ENCODE measurements at regions not wholly inside any gene's neighbourhood (a gene's known extent, or its start where the extent isn't known, plus 50 kb on each side); places are given as distances from the start of the nearest gene placed in this dataset.

DNA sequence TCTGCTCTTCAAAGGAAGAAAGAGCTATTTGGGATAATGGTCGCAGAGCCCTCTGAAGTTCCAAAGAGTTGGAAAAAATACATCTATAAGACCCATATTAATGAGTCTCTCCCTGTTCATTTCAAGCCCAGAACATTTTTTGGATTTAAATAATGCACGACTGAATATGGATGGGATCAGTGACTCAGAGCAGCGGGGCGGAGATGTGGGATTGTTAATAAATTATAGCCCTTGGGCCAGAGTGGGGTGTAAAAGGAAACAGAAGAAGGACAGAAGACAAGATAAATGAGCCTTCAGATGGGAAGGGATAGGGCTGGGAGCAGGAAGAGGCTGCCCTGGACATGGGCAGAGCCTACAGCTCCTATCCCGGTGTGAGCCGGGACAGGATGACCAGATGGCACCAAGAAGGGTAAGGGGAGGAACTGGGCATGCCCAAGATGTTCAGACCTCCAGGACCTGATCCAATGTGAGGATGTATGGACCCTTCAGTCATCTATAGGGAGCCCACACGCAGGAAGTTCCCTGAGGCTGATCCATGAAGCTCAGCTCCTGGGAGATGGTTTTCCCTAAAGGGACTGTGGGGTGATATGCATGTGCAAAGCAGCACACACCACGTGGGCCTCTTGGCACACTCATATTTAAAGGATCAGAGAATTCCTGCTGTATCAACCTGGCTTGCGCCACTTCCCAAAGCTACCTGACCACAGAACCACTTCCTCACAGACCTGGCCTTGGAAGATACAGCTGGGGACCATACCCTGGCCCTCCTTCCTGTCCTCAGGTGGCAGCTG lies 96.1 kb upstream of the PLXNA4 start:
- DNase-seq: no peak

- DNase-seq: no peak
These were observed 90.5 kb upstream of the PLXNA4 start for GRCh38 chr7:132666774-132667172.

- no peak for DNase-seq
These were observed 90.0 kb upstream of the PLXNA4 start for GRCh38 chr7:132666071-132666773.

- DNase-seq: peak in 1 of 51 donors; percentile 7
These were observed 80.8 kb upstream of the PLXNA4 start for GRCh38 chr7:132656846-132657776.

DNA sequence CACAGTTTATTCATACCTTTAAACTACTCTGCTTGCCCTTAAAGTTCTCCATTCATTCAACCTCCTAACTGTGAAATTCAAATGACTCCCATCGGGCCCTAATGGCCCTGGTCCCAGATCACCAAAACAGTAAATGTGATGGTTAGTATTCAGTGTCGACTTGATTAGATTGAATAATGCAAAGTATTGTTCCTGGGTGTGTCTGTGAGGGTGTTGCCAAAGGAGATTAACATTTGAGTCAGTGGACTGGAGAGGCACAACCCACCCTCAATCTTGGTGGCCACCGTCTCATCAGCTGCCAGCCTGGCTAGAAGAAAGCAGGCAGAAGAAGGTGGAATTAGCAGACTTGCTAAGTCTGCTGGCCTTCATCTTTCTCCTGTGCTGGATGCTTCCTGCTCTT lies 80.1 kb upstream of the PLXNA4 start:
- no peak for DNase-seq

DNA sequence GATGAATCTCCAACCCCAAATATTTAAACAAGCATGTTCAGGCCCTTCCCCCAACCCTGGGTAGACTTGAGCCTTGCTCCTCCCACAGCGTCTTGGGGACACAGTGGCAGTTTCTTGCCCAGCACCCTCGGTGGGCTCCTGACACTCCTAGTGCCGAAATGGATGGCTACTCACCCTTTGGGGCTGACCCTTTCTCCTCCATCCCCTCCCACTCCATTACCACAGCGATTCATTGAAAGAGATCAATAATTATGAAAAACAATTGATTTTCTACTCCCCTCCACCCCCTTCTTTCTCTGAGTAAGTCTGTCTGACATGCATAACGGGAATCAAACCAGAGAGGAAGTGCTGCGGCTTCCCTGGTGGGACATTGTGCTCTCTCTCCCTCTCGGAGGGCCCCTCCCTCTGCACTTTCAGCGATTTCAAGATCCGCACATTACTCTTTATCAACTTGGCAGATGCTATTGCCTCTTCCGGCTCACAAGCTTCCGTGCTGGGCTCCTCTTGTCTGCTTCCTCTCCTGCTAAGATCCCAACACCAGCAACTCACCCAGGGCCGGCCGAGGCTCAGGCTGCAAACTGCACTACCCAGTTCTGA lies 79.0 kb upstream of the PLXNA4 start:
- peak in 22 of 51 donors; percentile 2 to 38 (median 9) for DNase-seq

DNA sequence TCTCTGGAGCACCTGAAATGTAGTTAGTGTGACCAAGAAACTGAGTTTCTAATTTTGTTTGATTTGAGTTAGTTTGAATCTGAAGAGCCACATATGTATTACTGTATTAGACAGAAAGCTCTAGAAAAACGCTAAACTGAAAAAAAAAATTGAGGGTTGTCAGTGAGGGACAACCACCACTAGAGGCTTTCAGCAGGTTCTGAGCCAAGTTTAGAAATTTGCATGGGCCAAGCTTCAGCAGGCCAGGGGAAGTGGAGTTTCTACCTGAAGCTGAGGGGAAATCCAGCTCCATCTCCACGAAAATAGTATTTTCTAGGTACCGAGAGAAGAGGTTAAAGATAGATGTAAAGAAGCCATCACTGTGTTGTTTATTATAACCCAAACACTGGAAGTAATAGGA lies 77.9 kb upstream of the PLXNA4 start:
- DNase-seq: no peak

- DNase-seq: no peak
These were observed 77.2 kb upstream of the PLXNA4 start for GRCh38 chr7:132653366-132653930.

GRCh38 chr7:132652507-132652906 lies 76.2 kb upstream of the PLXNA4 start:
- no peak for DNase-seq

DNA sequence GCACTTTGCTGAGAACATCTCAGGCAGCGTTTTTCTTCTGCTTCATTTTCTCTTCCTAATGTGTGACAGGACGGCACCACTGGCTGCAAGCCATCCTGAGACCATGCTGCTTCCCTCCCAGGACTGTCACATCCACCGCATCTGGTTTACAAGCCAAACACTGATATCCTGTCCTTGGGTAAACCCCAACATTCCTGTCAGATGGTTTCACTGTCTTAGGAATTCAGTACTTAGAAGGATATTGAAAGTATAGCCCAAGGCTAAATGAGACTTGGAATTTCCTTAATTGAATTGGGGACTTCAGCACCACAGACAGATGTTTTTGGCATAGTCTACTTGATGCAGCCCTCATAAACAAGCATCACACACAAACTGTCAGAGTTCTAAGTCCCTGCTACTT lies 74.2 kb upstream of the PLXNA4 start:
- DNase-seq: no peak

- DNase-seq: no peak
These were observed 71.0 kb upstream of the PLXNA4 start for GRCh38 chr7:132647311-132647710.

- no peak for DNase-seq
These were observed 69.8 kb upstream of the PLXNA4 start for GRCh38 chr7:132646052-132646451.

DNA sequence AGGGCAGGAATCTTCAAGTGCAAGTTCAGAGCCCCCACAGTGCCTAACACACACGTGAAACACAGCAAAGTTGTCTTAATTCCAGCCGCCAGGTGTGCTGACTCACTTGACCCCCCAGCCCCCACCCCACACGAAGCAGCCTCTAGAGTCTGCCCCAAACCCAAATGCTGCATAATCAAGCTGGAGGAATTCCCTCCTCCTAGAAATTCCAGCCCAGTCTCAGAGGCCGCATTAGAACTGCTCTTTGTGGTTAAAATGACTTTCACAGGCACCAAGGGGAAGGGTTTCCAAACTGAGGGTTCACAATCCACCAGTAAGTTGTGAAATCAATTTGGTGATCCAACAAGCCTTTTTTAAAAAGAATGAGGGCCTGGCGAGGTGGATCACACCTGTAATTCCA lies 67.0 kb upstream of the PLXNA4 start:
- DNase-seq: no peak

- no peak for DNase-seq
These were observed 65.0 kb upstream of the PLXNA4 start for GRCh38 chr7:132641238-132641637.

DNA sequence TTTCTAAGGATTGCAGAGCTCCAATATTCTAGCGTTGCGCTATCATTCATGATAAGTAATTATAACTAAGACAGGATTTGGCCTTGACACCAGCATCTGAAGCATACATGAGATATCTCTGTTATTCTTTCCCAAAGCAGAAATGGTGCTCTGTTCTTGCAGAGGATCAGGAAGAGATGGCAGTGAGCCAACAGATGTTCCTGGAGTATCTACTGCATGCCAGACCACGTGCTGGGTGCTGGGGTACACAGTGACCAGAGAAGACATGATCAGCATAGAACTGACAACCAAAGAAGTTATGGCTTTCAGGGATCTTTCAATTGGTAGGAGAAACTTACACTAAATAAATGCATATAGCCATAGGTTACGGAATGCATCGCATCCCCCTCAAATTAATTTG lies 63.7 kb upstream of the PLXNA4 start:
- no peak for DNase-seq

DNA sequence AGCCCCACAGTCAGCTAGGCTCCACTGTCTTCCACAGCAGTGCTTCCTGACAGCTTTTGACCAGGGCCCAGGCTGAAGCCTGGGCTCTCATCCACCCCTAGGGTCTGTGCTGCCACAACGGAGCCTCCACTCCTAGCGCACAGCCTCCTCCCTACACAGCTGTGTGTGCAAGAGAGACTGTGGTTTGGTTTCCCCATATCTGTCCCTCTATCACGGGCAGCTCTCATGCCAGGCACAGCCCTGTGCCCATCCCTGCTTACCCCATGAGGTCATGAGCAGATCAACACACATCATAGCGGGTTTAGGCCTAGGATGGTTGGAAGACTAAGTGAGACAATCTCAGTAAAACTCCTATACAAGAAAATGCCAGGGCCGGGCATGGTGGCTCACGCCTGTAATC lies 61.7 kb upstream of the PLXNA4 start:
- DNase-seq: no peak

- DNase-seq: no peak
These were observed 60.3 kb upstream of the PLXNA4 start for GRCh38 chr7:132636581-132636980.

DNA sequence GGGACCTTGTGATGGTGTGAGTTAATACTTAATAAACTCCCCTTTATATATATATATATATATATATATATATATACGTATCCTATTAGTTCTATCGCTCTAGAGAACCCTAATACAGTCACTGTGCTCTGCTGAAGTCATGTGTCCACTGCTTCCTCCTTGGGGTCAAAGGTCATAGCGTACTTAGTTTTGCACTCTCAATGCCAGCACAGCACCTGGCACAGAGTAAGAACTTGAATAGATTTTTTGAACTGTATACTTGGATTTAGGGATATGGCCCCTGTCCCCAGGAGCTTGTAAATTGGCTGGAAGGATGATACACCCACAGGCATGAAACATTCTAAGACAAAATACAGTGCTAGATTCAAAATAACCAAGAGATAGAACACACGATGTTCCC lies 58.9 kb upstream of the PLXNA4 start:
- no peak for DNase-seq

DNA sequence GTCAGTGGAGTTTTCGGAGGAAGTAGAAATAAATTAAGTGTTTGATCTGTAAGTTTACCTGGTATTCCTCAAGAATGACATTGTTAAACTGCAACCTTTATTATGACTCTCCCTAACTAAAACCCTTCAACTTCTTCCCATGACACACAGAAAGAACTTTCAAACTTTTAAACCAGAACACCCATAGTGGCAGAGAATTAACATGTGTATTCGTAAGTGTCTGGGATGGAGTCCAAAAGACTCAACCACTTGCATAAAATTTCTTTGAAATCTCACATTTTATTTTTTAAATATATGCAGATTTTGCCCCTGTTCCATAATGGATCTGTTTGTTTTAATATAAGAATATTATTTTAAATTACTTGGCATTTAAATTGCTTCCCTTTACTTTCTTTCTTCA lies 54.6 kb upstream of the PLXNA4 start:
- DNase-seq: no peak
